NOMO-1 (cell line): ENCODE measurements at regions not wholly inside any gene's neighbourhood (a gene's known extent, or its start where the extent isn't known, plus 50 kb on each side); places are given as distances from the start of the nearest gene placed in this dataset.

ENCODE experiments used
- DNase-seq, 2 experiments: peaks; one replicate each; lab custom pipeline; 2025; ENCODE audit not compliant: unreplicated experiment in 2 of 2; lab: John Stamatoyannopoulos, UW

DNA sequence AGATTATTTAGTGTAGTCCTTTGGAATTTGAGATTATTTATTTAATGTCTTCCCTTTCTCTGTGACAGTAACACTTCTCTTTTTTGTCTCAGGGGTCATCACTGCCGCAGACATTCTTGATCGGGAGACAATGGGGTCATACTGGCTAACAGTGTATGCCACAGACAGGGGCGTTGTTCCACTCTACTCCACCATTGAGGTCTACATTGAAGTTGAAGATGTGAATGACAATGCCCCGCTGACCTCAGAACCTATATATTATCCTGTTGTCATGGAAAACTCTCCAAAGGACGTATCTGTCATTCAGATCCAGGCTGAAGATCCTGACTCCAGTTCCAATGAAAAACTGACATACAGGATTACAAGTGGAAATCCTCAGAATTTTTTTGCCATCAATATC lies 299.9 kb downstream of the FAT3 start:
- DNase-seq = no peak

DNA sequence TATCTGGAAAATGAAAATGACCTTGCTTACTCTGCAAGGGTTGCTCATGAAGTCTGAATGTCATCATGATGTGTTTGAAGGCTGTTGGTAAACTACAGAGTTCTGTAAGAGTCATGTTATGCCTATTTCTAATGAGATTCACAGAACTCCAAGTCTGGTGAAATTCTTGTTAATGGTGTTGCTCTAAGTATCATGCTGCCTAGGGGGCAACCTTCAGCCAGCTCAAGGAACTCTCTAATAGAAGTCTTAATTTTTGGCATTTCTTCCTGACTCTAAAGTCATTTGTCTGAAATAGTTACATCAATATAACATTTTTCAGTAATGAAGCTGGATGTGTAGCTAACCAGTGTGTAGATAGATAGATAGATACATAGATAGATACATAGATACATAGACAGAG lies 302.8 kb downstream of the FAT3 start:
- DNase-seq = no peak

- DNase-seq = no peak
These were observed 303.4 kb downstream of the FAT3 start for GRCh38 chr11:92528001-92528400.

- DNase-seq = no peak
These were observed 306.6 kb downstream of the FAT3 start for GRCh38 chr11:92531065-92531739.

DNA sequence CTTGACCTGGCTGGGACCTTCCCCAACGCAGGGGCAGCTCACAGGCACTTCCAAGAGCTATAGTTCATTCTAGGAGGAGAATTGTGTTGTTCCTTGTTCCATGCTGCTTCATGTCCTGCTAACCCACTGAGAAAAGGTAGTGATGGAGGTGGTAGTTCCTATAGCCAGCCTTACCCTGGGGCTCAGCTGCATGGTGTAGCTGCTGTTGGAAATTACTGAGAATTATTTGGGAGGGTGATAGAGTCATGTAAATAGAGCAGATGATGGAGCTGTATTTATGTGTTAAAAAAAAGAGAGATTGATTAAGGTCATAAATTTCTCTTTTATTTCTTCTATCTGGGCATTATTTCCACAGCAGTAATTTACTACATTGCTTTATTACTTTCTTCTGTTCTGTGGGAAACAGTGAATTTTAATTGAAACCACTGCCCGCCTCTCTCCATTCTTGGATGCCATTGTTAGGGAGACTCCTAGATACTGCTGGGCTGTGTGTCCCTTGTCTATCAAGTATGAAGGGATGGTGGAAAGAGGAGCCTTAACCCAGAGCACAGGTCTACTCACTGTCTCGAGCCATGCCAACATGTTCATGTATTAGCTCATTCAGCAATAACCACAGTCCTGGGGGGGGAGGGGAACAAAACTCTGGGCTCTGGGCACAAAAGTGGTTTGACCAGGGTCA lies 309.2 kb downstream of the FAT3 start:
- DNase-seq = no peak

GRCh38 chr11:92536883-92537282 lies 312.3 kb downstream of the FAT3 start:
- no peak for DNase-seq

GRCh38 chr11:92540096-92540495 lies 315.5 kb downstream of the FAT3 start:
- no peak for DNase-seq

GRCh38 chr11:92545906-92546471 lies 321.4 kb downstream of the FAT3 start:
- no peak for DNase-seq

GRCh38 chr11:92546603-92547002 lies 322.0 kb downstream of the FAT3 start:
- DNase-seq = no peak

DNA sequence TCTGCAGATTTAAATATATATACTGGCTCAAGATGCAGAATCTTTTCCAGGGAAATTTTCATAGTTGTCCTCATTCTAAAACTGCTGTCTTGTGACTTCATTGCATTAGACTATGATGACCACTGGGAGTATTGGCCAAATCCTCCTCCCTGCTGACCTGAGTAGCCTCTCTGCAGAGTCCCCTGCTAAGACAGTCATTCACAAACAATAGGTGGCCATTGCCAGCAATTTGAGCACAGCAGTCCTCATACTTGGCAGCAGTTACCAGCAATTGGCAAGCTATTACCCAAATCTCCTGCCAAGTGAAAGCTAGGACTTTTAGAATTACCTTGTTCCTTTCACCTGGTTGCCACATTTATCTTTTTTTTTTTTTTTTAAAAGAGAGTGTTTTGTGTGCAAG lies 325.8 kb downstream of the FAT3 start:
- DNase-seq = no peak

DNA sequence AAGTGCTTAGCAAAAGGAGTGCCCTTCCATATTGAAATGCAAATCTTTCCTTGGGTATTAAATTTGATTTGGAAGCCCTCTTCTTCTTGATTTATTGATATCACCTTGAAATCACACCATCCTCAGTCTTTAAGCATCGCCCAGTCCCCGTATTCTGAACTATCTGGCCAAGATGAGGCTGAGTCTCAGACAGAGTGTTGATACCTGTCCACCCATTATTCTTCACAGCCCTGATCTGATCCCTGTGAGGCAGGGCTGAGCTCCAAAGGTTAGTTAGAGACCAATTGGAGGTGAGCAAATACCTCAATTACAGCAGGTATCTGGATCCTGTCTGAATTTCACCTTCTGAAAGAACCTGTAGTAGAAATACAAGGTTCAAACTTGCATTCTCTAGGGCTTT lies 326.3 kb downstream of the FAT3 start:
- no peak for DNase-seq

- no peak for DNase-seq
These were observed 328.3 kb downstream of the FAT3 start for GRCh38 chr11:92552942-92553341.

GRCh38 chr11:92554688-92555087 lies 330.1 kb downstream of the FAT3 start:
- no peak for DNase-seq

GRCh38 chr11:92556431-92556830 lies 331.8 kb downstream of the FAT3 start:
- DNase-seq = no peak

- DNase-seq = no peak
These were observed 333.3 kb downstream of the FAT3 start for GRCh38 chr11:92557879-92558278.

GRCh38 chr11:92558323-92558722 lies 333.7 kb downstream of the FAT3 start:
- DNase-seq = no peak

GRCh38 chr11:92569726-92570125 lies 345.1 kb downstream of the FAT3 start:
- no peak for DNase-seq

- no peak for DNase-seq
These were observed 347.9 kb downstream of the FAT3 start for GRCh38 chr11:92572559-92572958.

GRCh38 chr11:92576315-92576714 lies 351.7 kb downstream of the FAT3 start:
- no peak for DNase-seq

- no peak for DNase-seq
These were observed 356.3 kb downstream of the FAT3 start for GRCh38 chr11:92580908-92581307.

GRCh38 chr11:92588393-92588792 lies 363.8 kb downstream of the FAT3 start:
- no peak for DNase-seq

GRCh38 chr11:92589512-92589911 lies 364.9 kb downstream of the FAT3 start:
- DNase-seq = no peak
